Esophagus squamous epithelium (tissue), 4 donors: ENCODE measurements at regions not wholly inside any gene's neighbourhood (a gene's known extent, or its start where the extent isn't known, plus 50 kb on each side); places are given as distances from the start of the nearest gene placed in this dataset.

Experiments
- CTCF ChIP-seq, 6 experiments: fragments of 450-650 bp in 4 of 6; fragments of 200-600 bp in 2 of 6; sonication (generic) in 2 of 6; IDR thresholded peaks; one replicate each; pipeline ENCODE4 v1.5.1; 2016 to 2019; ENCODE audit warnings: antibody characterized with exemption in 6 of 6, mild to moderate bottlenecking in 4 of 6, moderate library complexity in 4 of 6
- POLR2A ChIP-seq, 4 donors: fragments of 450-650 bp; IDR thresholded peaks; one replicate each; pipeline ENCODE4 v1.6.1; 2017; ENCODE audit warnings: antibody characterized with exemption in 4 of 4, mild to moderate bottlenecking in 4 of 4, moderate library complexity in 3 of 4

- TF ChIP-seq CTCF (IDR thresholded peaks at IDR 0.05) (no peak), POLR2A (IDR thresholded peaks at IDR 0.05) (no peak)
These were observed 269.4 kb downstream of the TLE3 start for GRCh38 chr15:69828181-69828828.
